ENCODE measurements at regions not wholly inside any gene's neighbourhood (a gene's known extent, or its start where the extent isn't known, plus 50 kb on each side); places are given as distances from the start of the nearest gene placed in this dataset.
"Not testable (repeated sequence)": the region's sequence is repeated elsewhere in the genome, so short reads cannot be mapped to it uniquely, and the experiment has no call there.

- in situ Hi-C loops (cut with HindIII; ENCODE audit: low sequenced_read_pairs): no loop called here
Observed at GRCh38 chr5:28703651-28704260, 1665.4 kb upstream of the CDH9 start.

DNA sequence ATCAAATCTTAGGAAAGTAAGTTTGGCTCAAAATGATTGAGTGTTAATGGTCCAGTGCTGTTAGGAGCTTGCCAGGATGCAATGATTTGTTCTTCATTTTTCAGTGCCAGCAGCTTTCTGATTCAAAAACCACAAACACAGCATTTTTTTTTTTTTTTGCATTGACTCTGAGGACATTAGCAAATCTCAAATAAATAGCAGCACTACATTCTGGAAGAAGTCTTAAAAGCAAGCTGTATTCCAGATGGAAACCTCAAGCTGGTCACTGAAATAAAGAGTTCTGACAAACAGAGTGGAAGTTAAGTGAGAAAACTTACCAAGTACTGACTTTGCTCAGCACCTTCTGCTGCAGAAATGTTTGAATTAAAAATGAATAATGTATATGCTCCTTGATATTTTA is 1653.1 kb upstream of the CDH9 start:
- in situ Hi-C loops (cut with HindIII; ENCODE audit: low sequenced_read_pairs): no loop called here

DNA sequence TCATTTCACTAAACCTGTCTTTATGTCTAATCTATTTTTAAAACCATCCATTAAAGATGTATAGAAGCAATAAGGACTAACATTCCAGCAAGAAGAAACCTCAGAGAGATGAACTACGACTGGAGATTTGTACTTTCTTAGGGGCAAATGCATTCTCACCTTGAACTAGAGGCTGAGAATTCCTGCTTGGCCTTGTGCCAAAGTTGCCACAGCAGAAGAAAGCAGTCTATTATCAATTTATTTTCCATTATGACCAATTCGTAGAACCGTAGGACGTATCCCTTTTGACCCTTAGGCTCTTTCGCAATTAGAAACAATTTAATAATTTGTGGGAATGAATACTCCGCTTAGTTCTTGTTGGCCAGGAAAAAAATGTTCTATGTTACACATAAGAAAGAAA is 1647.4 kb upstream of the CDH9 start:
- in situ Hi-C loops (cut with HindIII; ENCODE audit: low sequenced_read_pairs): no loop called here

DNA sequence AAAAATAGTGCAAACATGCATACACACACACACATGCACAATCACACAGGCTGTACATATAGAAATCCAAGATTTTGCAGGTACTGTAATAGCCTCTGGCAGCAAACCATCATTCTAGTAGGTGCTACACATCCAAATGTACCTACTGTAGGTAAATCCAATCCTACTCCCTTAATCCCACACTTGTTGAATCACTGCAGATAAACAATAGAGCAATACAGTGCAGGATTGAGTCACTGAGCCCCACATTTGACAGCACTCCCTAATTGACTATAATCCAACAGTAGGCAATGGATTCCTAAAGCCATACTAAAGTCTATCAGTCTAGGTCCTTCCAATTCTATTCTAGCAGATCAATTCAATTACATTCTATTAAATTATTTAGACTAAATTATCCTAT is 1640.5 kb upstream of the CDH9 start:
- in situ Hi-C loops (cut with HindIII; ENCODE audit: low sequenced_read_pairs): no loop called here

DNA sequence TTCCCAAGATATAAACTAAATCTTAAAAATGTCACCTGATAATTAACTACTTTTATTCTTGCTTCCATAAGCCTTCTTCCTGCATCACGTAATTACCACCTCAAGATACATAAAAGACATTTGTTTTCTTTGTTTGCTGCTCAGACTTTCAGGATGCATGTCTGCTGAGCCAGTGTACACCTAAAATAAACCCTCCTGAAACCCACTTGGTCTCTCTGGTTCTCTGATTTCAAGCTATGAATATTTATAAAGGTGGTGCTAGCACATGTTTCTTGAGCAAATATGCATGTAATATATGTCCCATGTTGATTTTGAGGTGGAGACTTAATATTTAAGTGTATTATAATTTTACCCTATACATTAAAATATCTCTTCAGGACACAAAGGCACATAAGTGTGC is 1627.7 kb upstream of the CDH9 start:
- in situ Hi-C loops (cut with HindIII; ENCODE audit: low sequenced_read_pairs): no loop called here

GRCh38 chr5:28648108-28648507 is 1609.7 kb upstream of the CDH9 start:
- in situ Hi-C loops (cut with HindIII; ENCODE audit: low sequenced_read_pairs): no loop called here

GRCh38 chr5:28632607-28633006 is 1594.2 kb upstream of the CDH9 start:
- in situ Hi-C loops (cut with HindIII; ENCODE audit: low sequenced_read_pairs): no loop called here

DNA sequence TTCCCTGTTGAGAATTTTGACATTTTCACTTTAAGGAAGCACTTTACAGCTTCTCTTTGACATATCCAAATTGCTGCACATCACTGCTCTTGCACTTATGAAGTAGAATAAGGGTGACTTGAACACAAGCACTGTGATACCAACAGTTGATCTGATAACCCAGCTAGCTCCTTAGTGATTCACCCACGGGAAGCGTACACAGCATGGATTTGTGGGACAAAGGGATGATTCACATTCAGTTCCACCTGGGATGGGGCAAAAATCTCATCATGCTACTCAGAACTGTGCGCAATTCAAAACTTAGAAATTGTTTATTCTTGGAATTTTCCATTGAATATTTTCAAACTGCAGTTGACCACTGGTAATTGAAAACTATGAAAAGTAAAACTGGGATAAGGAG is 1565.5 kb upstream of the CDH9 start:
- in situ Hi-C loops (cut with HindIII; ENCODE audit: low sequenced_read_pairs): no loop called here

DNA sequence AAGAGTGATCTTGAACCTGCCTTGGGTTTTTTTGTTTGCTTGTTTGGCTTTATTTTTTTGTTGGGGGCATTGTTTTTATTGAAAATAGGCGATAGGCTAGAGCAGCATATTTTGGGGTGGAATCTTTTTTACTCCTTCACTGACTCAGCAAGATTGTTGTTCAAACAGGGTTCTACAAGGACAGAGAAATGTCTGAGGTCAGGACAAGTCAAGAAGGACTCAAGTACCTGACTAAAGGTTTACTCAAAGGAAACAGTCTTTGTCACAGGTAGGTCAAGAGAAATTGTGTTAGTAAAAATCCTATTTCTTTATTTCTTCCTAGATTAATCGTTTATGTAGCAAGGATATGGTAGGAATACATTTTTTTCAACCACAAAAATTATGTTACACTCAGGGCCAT is 1564.0 kb upstream of the CDH9 start:
- in situ Hi-C loops (cut with HindIII; ENCODE audit: low sequenced_read_pairs): no loop called here

DNA sequence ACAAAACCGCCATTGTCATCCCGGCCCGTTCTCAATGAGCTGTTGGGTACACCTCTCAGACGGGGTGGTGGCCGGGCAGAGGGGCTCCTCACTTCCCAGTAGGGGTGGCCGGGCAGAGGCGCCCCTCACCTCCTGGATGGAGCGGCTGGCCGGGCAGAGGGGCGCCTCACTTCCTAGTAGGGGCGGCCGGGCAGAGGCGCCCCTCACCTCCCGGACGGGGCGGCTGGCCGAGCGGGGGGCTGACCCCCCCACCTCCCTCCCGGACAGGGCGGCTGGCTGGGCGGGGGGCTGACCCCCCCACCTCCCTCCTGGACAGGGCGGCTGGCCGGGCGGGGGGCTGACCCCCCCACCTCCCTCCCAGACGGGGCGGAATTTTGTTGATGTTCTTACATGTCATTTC is 1558.3 kb upstream of the CDH9 start:
- in situ Hi-C loops (cut with HindIII; ENCODE audit: low sequenced_read_pairs): not testable (repeated sequence)

DNA sequence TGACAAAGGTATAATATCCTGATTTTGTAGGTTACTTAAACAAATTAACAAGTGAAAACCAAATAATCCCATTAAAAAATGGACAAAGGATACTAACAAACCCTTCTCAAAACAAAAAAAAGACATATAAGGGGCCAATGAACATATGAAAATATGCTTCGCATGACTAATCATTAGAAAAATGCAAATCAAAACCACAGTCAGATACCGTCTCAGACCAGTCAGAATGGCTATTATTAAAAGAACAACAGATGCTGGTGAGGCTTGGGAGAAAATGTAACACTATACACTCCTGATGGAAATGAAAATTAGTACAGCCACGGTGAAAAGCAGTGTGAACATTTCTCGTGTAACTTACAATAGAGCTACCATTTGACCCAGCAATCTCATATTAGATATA is 1542.2 kb upstream of the CDH9 start:
- in situ Hi-C loops (cut with HindIII; ENCODE audit: low sequenced_read_pairs): no loop called here

GRCh38 chr5:28576022-28576421 is 1537.6 kb upstream of the CDH9 start:
- in situ Hi-C loops (cut with HindIII; ENCODE audit: low sequenced_read_pairs): no loop called here

DNA sequence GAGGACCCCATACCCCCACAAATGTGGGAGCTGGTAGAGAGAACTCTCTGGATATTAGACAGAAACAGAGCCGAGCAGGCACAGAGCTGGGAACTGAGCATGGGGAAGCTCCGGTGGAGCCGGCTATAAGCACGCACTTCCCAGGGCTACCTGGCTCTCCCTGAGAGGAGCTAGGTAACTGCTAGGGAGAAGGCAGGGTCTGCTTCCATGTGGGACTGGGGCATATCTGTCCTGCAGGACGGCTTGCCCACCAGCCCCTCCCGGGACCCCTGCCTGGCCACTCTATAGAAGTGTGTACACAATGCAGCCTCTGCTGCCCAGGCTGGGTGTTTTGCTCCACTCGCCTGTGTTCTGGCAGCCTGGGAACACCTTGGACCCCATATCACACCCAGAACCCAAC is 1537.0 kb upstream of the CDH9 start:
- in situ Hi-C loops (cut with HindIII; ENCODE audit: low sequenced_read_pairs): no loop called here

GRCh38 chr5:28574606-28575005 is 1536.2 kb upstream of the CDH9 start:
- in situ Hi-C loops (cut with HindIII; ENCODE audit: low sequenced_read_pairs): no loop called here

GRCh38 chr5:28567048-28567447 is 1528.7 kb upstream of the CDH9 start:
- in situ Hi-C loops (cut with HindIII; ENCODE audit: low sequenced_read_pairs): no loop called here

GRCh38 chr5:28561522-28561921 is 1523.1 kb upstream of the CDH9 start:
- in situ Hi-C loops (cut with HindIII; ENCODE audit: low sequenced_read_pairs): no loop called here

DNA sequence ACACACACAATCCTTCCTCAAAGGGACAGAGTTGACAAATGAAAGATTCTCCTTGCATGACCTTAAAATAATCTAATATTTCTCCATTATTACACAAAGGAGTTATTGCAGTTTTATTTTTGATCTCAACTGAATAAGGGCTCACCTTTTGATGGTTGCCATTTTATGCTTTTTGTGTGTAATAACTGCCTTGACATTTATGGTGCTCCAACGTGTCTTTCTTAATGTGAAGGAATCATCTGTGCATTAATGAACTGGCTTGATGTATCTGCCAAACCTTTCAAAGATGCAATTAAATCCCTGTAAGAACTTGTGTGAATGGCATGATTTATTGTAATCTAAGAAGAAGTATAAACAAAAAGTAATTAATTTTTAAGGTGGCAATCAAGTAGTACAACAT is 1519.8 kb upstream of the CDH9 start:
- in situ Hi-C loops (cut with HindIII; ENCODE audit: low sequenced_read_pairs): no loop called here

DNA sequence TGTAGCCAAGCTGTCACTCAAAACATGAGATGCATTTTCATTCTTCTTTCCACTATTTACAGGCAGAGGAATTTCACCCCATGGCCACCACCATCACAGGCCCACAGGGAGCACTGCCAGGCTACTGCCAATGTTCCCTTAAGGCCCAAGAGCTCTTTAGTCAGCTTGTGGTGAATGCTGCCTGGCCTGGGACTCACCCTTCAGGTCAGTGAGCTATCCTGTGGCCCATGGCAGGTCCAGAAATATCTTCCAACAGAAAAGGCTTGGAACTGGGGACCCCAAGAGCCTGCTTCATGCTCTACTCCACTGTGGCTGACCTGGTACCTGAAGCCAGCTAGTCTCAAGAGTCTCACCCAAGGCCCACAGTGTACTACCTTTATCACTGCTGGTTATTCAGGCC is 1518.7 kb upstream of the CDH9 start:
- in situ Hi-C loops (cut with HindIII; ENCODE audit: low sequenced_read_pairs): no loop called here

GRCh38 chr5:28549588-28549987 is 1511.2 kb upstream of the CDH9 start:
- in situ Hi-C loops (cut with HindIII; ENCODE audit: low sequenced_read_pairs): no loop called here

DNA sequence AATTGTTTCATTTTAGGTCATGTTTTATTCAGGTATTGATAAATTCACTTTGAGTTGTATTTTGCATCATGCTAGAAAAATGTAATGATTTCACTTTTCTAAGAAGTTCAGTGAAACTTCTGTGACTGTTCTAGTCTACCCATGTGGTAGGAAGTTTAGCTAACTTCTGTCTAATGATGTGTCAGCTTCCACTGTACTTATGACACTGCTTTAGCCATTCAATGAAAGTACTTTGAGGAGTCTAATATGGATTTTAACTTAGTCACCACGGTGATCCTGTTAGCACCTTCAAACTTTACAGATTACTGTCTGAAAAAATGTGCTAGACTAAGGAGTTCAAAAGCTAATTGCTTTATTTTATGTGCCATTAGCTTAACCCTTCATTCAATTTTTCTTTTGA is 1510.5 kb upstream of the CDH9 start:
- in situ Hi-C loops (cut with HindIII; ENCODE audit: low sequenced_read_pairs): no loop called here

DNA sequence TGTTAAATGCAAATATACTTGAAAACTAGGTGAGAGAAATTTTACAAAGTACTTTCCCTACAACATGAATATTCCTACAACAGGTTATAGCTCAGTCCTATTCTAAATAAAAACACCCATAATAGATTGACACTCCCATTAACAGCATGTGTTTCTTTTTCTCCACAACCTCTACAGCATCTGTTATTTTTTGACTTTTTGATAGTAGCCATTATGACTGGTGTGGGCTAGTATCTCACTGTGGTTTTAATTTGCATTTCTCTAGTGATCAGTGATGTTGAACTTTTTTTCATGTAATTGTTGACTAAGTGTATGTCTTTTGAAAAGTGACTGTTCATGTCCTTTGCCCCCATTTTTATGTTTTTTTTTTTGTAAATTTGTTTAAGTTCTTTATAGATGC is 1506.1 kb upstream of the CDH9 start:
- in situ Hi-C loops (cut with HindIII; ENCODE audit: low sequenced_read_pairs): no loop called here

- in situ Hi-C loops (cut with HindIII; ENCODE audit: low sequenced_read_pairs): no loop called here
Observed at GRCh38 chr5:28543473-28544098, 1505.2 kb upstream of the CDH9 start.

DNA sequence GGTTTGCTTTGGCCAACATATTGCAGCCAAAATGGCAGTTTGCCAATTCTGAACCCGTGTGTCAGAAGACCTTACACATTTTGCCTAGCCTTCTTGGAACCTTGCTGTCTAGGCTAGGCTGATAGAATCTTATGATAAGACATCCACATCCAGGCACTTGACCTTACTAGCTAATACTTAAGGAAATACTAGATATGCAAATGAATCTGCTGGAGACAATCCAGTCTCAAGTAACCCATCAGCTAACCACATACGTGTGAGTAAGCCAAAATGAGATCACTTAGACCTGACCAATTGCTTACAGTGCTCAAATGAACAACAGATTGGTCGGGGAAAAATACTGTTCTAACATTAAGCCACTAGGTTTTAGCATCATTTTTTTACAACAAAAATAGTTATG is 1504.6 kb upstream of the CDH9 start:
- in situ Hi-C loops (cut with HindIII; ENCODE audit: low sequenced_read_pairs): no loop called here
